Mammary epithelial cell (primary cell): ENCODE measurements at regions not wholly inside any gene's neighbourhood (a gene's known extent, or its start where the extent isn't known, plus 50 kb on each side); places are given as distances from the start of the nearest gene placed in this dataset.

Source experiments
- CTCF ChIP-seq, 2 donors: IDR thresholded peaks in 1 of 2; conservative IDR thresholded peaks in 1 of 2; 2 replicates each; pipeline ENCODE4 v1.5.1; 2011 to 2012; ENCODE audit warnings: inconsistent platforms in 2 of 2, low read length in 2 of 2, mild to moderate bottlenecking in 2 of 2, control low read depth in 1 of 2, low read depth in 1 of 2; ENCODE audit not compliant: insufficient read depth in 1 of 2; ENCODE audit errors: extremely low read depth in 1 of 2
- EZH2 ChIP-seq: IDR thresholded peaks from 2 replicates; pipeline ENCODE4 v1.6.1; 2012; ENCODE audit warnings: low read length, inconsistent platforms, borderline replicate concordance

GRCh38 chr3:23746441-23746840 lies 59.3 kb upstream of the UBE2E1 start:
- TF ChIP-seq CTCF (conservative IDR thresholded peaks at IDR 0.05 in 1 of 2, IDR thresholded peaks at IDR 0.05 in 1 of 2; ENCODE audit: extremely low read depth in 1 of 2, insufficient read depth in 1 of 2, low read depth in 1 of 2, low read length in 2 of 2) (no peak), EZH2 (no peak)
